ENCODE measurements at regions not wholly inside any gene's neighbourhood (a gene's known extent, or its start where the extent isn't known, plus 50 kb on each side); places are given as distances from the start of the nearest gene placed in this dataset.

GRCh38 chr6:105606831-105607463, 204.1 kb upstream of the PREP start:
- Histone ChIP-seq H3K4me2 (no peak overlapping the region), H3F3A (replicated peaks; ENCODE audit: insufficient read depth) (peaks cover 20% of the 10 kb centered on the region), H3K79me2 (ENCODE audit: insufficient read depth) (no peaks in the 10 kb centered on the region), H3K27ac (ENCODE audit: low read depth in 2 of 2, low read length in 1 of 2) (peak overlapping the region in 1 of 2 experiments; percentile 99; a peak in 1 of 4 replicates), H3K4me3 (ENCODE audit: low read depth in 2 of 2, low read length in 1 of 2) (no peak overlapping the region), H3K9ac (no peak overlapping the region), H3K9me2 (no peaks in the 10 kb centered on the region), H2AFZ (ENCODE audit: low read depth) (no peak overlapping the region), H3K27me3 (ENCODE audit: insufficient read depth) (no peaks in the 10 kb centered on the region), H3K9me3 (no peaks in the 10 kb centered on the region), H3K4me1 (ENCODE audit: control insufficient read depth in 1 of 2, insufficient read depth in 2 of 2, low read depth in 1 of 2, low read length in 1 of 2) (peaks cover 4 to 19% of the 10 kb centered on the region in 2 experiments), H4K20me1 (ENCODE audit: insufficient read depth) (no peaks in the 10 kb centered on the region), H3K36me3 (replicated peaks in 1 of 2; ENCODE audit: control insufficient read depth in 1 of 2, insufficient read depth in 2 of 2, low read length in 1 of 2) (no peaks in the 10 kb centered on the region)
- POLR2A ChIA-PET: no interaction called here
- CTCF ChIA-PET: no interaction called here
- TF ChIP-seq NFIC (IDR thresholded peaks at IDR 0.05; ENCODE audit: borderline replicate concordance) (no peak), CHD2 (IDR thresholded peaks at IDR 0.05; ENCODE audit: low read length, partially characterized antibody) (no peak), ELF1 (IDR thresholded peaks at IDR 0.05) (no peak), MXI1 (IDR thresholded peaks at IDR 0.05; ENCODE audit: low read depth, low read length) (no peak), RXRA (IDR thresholded peaks at IDR 0.05; ENCODE audit: borderline replicate concordance, low read depth) (no peak), REST (IDR thresholded peaks at IDR 0.05; ENCODE audit: low read depth, low read length) (no peak), EP300 (IDR thresholded peaks at IDR 0.05; ENCODE audit: borderline replicate concordance in 1 of 2, low read depth in 1 of 2, low read length in 1 of 2) (no peak), YY1 (IDR thresholded peaks at IDR 0.05; ENCODE audit: low read depth) (no peak), PBX3 (IDR thresholded peaks at IDR 0.05) (no peak), RCOR1 (IDR thresholded peaks at IDR 0.05; ENCODE audit: low read length) (no peak), JUND (IDR thresholded peaks at IDR 0.05) (no peak), FOSL2 (IDR thresholded peaks at IDR 0.05; ENCODE audit: borderline replicate concordance, low read depth) (no peak), SIN3A (IDR thresholded peaks at IDR 0.05; ENCODE audit: borderline replicate concordance, low read depth, low read length) (no peak), TAF1 (IDR thresholded peaks at IDR 0.05; ENCODE audit: borderline replicate concordance, low read depth, low read length) (no peak), GABPA (IDR thresholded peaks at IDR 0.05; ENCODE audit: low read depth) (no peak), IRF3 (IDR thresholded peaks at IDR 0.05; ENCODE audit: low read depth, low read length) (no peak), USF1 (IDR thresholded peaks at IDR 0.05; ENCODE audit: borderline replicate concordance, low read depth) (no peak), FOXM1 (IDR thresholded peaks at IDR 0.05; ENCODE audit: low read depth) (no peak), FOXJ3 (CRISPR knock-in tag; IDR thresholded peaks at IDR 0.05) (no peak)
- no peak for DNase-seq
- WGBS (ENCODE audit: low lambda C conversion rate): 85% methylated on average over 3 of the region's 3 CpGs
